Fibroblast of peridontal ligament (primary cell): ENCODE measurements at regions not wholly inside any gene's neighbourhood (a gene's known extent, or its start where the extent isn't known, plus 50 kb on each side); places are given as distances from the start of the nearest gene placed in this dataset.

ENCODE experiments used
- DNase-seq: peaks from one replicate; pipeline ENCODE4 v3.0.0-alpha.2; 2010; ENCODE audit errors: extremely low read depth

DNA sequence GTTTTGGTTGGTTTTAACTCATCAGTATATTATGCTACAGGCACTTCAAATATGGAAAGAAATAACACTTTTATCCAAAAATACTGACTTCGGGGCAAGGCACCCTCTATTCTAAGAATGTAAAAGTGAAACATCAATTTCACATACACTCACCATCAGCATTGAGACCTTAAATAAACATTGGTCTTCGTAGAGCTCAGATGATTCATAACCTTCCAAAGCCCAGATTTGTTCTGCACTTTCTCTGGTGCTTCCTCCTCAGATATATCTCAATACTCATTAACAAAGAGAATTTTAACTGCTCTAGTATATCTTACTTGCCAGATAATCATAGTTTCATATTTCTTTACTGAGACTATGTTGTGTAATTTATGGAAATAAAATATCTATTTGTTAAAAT, 794.3 kb downstream of the LIG4 start:
- DNase-seq, result peak; percentile 46

- DNase-seq, result no peak
These were observed 802.3 kb downstream of the LIG4 start for GRCh38 chr13:107413005-107413404.

DNA sequence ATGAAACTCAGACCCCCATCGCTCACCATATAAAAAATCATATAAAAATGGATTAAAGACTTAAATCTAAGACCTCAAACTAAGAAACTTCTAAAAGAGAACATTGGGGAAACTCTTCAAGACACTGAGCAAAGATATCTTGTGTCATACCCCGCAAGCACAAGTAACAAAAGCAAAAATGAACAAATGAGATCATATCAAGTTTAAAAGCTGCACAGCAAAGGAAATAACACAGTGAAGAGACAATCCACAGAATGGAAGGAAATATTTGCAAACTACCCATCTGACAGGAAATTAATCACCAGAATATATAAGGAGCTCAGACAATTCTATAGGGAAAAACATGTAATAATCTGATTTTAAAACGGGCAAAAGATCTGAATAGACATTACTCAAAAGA, 808.3 kb downstream of the LIG4 start:
- DNase-seq, result no peak

- no peak for DNase-seq
These were observed 819.2 kb downstream of the LIG4 start for GRCh38 chr13:107395927-107396662.

- DNase-seq, result no peak
These were observed 823.1 kb downstream of the LIG4 start for GRCh38 chr13:107392205-107392604.

DNA sequence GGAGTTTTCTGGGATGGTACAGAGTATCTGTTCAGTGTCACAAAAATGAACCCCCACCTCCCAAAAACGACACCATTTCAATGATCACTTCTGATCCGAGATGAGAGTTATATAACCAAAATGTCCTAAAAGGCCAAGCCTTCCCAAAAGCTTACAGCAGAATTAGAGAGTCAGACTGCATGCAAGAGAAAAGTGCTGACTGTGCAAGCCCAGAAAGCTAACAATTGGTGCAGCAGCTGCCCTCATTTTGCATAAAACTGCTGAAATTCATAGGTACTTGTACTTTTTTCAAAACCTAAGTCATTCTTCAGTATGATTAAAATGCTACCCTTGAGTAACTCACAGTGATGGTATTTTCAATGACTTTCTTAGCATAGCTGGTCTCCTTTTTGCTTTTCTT, 819.6 kb upstream of the ARGLU1 start:
- DNase-seq, result no peak

- no peak for DNase-seq
These were observed 811.6 kb upstream of the ARGLU1 start for GRCh38 chr13:107379407-107380155.

- DNase-seq, result no peak
These were observed 808.6 kb upstream of the ARGLU1 start for GRCh38 chr13:107376341-107377125.

DNA sequence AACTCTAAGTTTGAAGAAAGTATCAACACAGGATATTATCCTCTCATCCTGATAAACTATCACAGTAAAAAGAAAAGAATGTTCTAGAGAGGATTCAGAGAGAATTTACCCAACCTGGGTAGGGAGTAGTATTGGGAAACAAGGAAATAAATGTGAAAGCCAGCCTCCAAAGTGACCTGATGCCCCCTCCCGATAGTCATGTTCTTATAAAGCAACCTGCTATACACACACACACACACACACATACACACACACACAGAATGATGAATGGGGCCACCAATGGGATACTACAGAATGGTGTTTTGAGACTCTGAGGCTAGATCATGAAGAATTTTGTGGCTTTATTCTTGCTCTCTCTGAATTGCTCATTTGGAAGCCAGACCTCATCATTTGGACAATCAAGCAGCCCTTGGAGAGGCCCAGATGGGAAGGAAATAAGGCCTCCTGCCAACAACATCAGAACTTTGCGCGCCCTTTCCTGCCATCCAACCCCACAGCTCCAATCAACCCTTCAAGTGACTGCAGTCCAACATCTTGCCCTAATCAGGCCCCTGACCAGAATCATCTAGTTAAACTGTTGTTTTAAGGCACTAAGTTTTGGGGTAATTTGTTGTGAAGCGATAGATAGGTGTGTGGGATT, 807.9 kb upstream of the ARGLU1 start:
- peak; percentile 59 for DNase-seq

DNA sequence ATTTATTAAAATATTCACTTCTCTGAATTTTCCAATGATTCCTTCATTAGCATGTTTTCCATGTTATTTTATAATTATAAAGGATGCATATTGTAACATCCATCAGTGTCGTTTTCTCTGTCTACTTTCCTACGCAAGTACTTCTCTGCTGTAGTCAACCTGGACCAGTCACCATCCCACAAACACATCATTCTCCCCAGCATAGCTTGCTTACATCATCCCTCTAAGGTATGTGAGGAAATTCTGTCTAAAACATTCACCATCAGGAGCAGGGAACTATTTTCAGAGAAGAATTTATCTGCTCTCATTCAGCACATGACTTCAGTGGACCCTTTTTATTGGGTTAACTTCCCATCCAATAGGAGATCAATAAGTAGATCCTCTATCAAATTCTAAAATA, 806.1 kb upstream of the ARGLU1 start:
- no peak for DNase-seq

GRCh38 chr13:107373551-107373950, 805.6 kb upstream of the ARGLU1 start:
- DNase-seq, result peak; percentile 81

GRCh38 chr13:107370015-107370785, 802.3 kb upstream of the ARGLU1 start:
- DNase-seq, result peak; percentile 62

DNA sequence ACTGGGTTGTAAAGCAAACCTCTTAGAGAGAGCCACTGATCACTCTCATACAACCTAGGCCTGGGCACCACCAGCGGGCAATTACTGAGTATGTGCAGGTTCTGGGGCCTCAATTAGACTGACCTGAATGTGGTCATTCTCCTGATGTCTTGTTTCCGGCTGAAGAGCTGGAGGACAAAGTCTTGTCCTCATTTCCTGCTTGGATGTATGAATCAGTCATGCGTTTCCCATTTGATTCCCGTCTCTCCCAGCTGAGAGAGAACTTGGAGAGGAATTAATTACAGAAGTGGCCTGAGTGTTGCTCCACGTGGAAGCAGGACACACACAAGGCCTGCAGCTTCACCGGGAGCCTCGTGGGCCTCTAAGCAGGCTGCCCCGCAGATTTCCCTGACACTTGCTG, 799.3 kb upstream of the ARGLU1 start:
- no peak for DNase-seq

DNA sequence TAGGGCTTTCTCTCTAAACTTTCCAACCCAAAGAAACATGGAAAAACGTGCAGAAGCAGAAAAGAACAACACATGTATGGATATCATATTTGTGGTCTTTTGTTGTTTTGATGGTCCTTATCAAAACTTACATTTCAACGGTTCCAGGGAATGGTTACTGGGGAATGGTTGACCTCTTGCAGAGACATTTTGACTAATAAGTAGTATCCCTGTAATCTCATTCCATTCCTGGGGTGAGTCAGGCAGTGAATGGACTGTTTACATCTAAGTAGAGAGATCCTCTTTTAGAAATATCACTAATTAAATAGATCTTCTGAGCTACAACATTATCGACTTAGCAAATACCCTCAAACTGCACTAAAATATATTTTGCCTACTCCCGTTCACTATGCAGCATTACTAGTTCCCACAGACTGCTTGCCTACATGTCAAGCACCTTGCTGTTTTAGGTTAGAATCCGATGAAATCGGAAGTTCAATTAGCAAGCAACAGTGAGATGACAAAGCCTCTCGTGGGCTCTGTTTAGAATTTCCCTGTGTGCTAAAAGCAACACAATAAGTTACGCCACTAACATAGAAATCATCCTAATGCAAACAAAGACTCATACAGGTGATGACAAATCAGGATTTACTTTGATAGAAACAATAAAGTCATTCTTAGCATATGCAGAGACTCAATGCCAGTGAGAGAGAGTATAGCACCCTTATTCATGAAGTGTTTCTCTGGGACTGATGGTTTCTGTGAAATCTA, 797.7 kb upstream of the ARGLU1 start:
- peak; percentile 25 for DNase-seq

- no peak for DNase-seq
These were observed 796.7 kb upstream of the ARGLU1 start for GRCh38 chr13:107364658-107365057.

- no peak for DNase-seq
These were observed 793.7 kb upstream of the ARGLU1 start for GRCh38 chr13:107361666-107362065.

GRCh38 chr13:107360010-107360409, 792.1 kb upstream of the ARGLU1 start:
- DNase-seq, result no peak

GRCh38 chr13:107358866-107359265, 790.9 kb upstream of the ARGLU1 start:
- DNase-seq, result no peak

GRCh38 chr13:107351305-107351704, 783.4 kb upstream of the ARGLU1 start:
- DNase-seq, result no peak

- DNase-seq, result no peak
These were observed 781.0 kb upstream of the ARGLU1 start for GRCh38 chr13:107348925-107349324.

GRCh38 chr13:107348471-107348870, 780.5 kb upstream of the ARGLU1 start:
- no peak for DNase-seq
